OCI-LY7 (cell line): ENCODE measurements at regions not wholly inside any gene's neighbourhood (a gene's known extent, or its start where the extent isn't known, plus 50 kb on each side); places are given as distances from the start of the nearest gene placed in this dataset.

Experiments used
- BruUV-seq: library from RNA; stranded (reverse); fragments of 400-500 nt; replicated peaks from 2 replicates; lab custom pipeline; 2021; lab: Mats Ljungman, UMichigan
- CTCF ChIA-PET: fragments of 300-600 bp; sonication (Branson Sonifier 250); formaldehyde crosslinking; loops from one replicate; lab custom pipeline; 2022; ENCODE audit warnings: antibody characterized with exemption; ENCODE audit not compliant: unreplicated experiment; lab: Charles Lee
- POLR2A ChIA-PET: fragments of 300-600 bp; sonication (Branson Sonifier 250); formaldehyde crosslinking; loops from one replicate; lab custom pipeline; 2022; ENCODE audit warnings: antibody characterized with exemption; lab: Charles Lee
- DNase-seq: peaks from one replicate; pipeline ENCODE4 v3.0.0-alpha.2; 2015; ENCODE audit warnings: low spot score
- H2AFZ ChIP-seq: fragments of 200-600 bp; sonication (generic), shearing (Covaris generic); 2 replicates; pipeline ENCODE4 v1.6.1; 2014; ENCODE audit warnings: mild to moderate bottlenecking, antibody characterized with exemption, low read length, moderate library complexity
- H3K27ac ChIP-seq: fragments of 200-600 bp; sonication (generic); 2 replicates; pipeline ENCODE4 v1.5.1; 2014; ENCODE audit warnings: mixed run types, low read depth, mild to moderate bottlenecking, moderate library complexity, low read length, inconsistent platforms; ENCODE audit not compliant: poor library complexity, severe bottlenecking
- H3K36me3 ChIP-seq: fragments of 200-600 bp; sonication (generic); 2 replicates; pipeline ENCODE4 v1.6.1; 2014; ENCODE audit warnings: mild to moderate bottlenecking, antibody characterized with exemption, low read length, moderate library complexity, mixed read lengths; ENCODE audit not compliant: insufficient read depth
- H3K4me1 ChIP-seq: fragments of 200-600 bp; sonication (generic); 2 replicates; pipeline ENCODE4 v1.5.1; 2014; ENCODE audit warnings: mild to moderate bottlenecking, low read length; ENCODE audit not compliant: insufficient read depth, poor library complexity, severe bottlenecking
- H3K4me2 ChIP-seq: fragments of 200-600 bp; sonication (generic); 2 replicates; pipeline ENCODE4 v1.6.1; 2014; ENCODE audit warnings: mild to moderate bottlenecking, low read length
- H3K4me3 ChIP-seq: fragments of 200-600 bp; sonication (generic); 2 replicates; pipeline ENCODE4 v1.5.1; 2014; ENCODE audit warnings: mild to moderate bottlenecking, low read depth, low read length; ENCODE audit not compliant: poor library complexity, severe bottlenecking
- H3K79me2 ChIP-seq: fragments of 200-600 bp; sonication (generic); 2 replicates; pipeline ENCODE4 v1.6.1; 2016; ENCODE audit warnings: low read depth, mild to moderate bottlenecking, low read length, moderate library complexity, mixed read lengths; ENCODE audit not compliant: insufficient read depth
- H3K9me2 ChIP-seq: fragments of 200-600 bp; sonication (generic); 2 replicates; pipeline ENCODE4 v1.6.1; 2016; ENCODE audit warnings: mild to moderate bottlenecking, low read length, mixed read lengths; ENCODE audit not compliant: insufficient read depth
- H3K9me3 ChIP-seq: fragments of 200-600 bp; sonication (generic); 2 replicates; pipeline ENCODE4 v1.6.1; 2014; ENCODE audit warnings: mild to moderate bottlenecking, mixed run types, low read length, mixed read lengths
- H4K20me1 ChIP-seq: fragments of 200-600 bp; sonication (generic); 2 replicates; pipeline ENCODE4 v1.6.1; 2014; ENCODE audit warnings: mild to moderate bottlenecking, antibody characterized with exemption, low read length, moderate library complexity, mixed read lengths; ENCODE audit not compliant: insufficient read depth
- CTCF ChIP-seq: fragments of 200-600 bp; sonication (generic); conservative IDR thresholded peaks from 2 replicates; pipeline ENCODE4 v1.5.1; 2014; ENCODE audit warnings: mild to moderate bottlenecking, antibody characterized with exemption, low read length, moderate library complexity, mixed read lengths
- EZH2phosphoT487 ChIP-seq: fragments of 200-600 bp; sonication (generic); IDR thresholded peaks from 2 replicates; pipeline ENCODE4 v1.6.1; 2018; ENCODE audit warnings: low read depth, borderline replicate concordance, mild to moderate bottlenecking, mixed run types, antibody characterized with exemption, low read length, moderate library complexity, mixed read lengths
- intact Hi-C: fragments of 100-400 bp; cut with micrococcal nuclease; formaldehyde crosslinking; loops from one replicate; pipeline ENCODE4 v1.10.0; 2022; ENCODE audit not compliant: unreplicated experiment

- CTCF ChIA-PET: no interaction called here
- BruUV-seq: no TSS peak
- no peaks in the 10 kb centered on the region for H3K79me2 ChIP-seq
- no peak overlapping the region for H2AFZ ChIP-seq
- no peak overlapping the region for H3K4me3 ChIP-seq
- TF ChIP-seq CTCF: no peak
- TF ChIP-seq EZH2phosphoT487: no peak
- no peak overlapping the region for H3K4me2 ChIP-seq
- no peaks in the 10 kb centered on the region for H3K36me3 ChIP-seq
- no peaks in the 10 kb centered on the region for H3K9me3 ChIP-seq
- no peaks in the 10 kb centered on the region for H3K4me1 ChIP-seq
- no peaks in the 10 kb centered on the region for H4K20me1 ChIP-seq
- intact Hi-C loops: no loop called here
- H3K9me2 ChIP-seq: no peaks in the 10 kb centered on the region
- POLR2A ChIA-PET: no interaction called here
- H3K27ac ChIP-seq: no peak overlapping the region
- DNase-seq: no peak
Observed at GRCh38 chr1:4128616-4129015, 228.5 kb upstream of the C1orf174 start.

DNA sequence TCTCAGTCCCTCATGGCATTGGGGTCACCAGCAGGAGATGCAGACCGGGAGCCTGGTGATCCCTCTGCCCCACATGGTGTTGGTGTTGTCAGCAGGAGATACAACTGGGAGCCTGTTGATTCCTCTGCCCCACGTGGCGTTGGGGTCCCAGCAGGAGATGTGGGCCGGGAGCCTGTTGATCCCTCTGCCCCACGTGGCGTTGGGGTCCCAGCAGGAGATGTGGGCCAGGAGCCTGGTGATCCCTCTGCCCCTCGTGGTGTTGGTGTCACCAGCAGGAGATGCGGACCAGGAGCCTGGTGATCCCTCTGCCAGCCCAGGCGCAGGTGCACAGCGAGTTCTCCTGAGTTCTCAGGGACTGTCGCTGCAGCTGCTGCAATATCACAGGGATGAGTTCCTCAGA, 229.6 kb upstream of the C1orf174 start:
- Histone ChIP-seq H3K27ac (no peak overlapping the region), H3K4me3 (no peak overlapping the region), H3K36me3 (no peaks in the 10 kb centered on the region), H3K4me1 (no peaks in the 10 kb centered on the region), H3K79me2 (no peaks in the 10 kb centered on the region), H3K4me2 (no peak overlapping the region), H2AFZ (no peak overlapping the region), H4K20me1 (no peaks in the 10 kb centered on the region), H3K9me3 (no peaks in the 10 kb centered on the region), H3K9me2 (no peaks in the 10 kb centered on the region)
- intact Hi-C loops: no loop called here
- no peak for DNase-seq
- CTCF ChIA-PET: no interaction called here
- no TSS peak for BruUV-seq
- TF ChIP-seq EZH2phosphoT487: no peak
- TF ChIP-seq CTCF: no peak
- POLR2A ChIA-PET: interaction anchor here (0.6 kb wide), 1 partner anchor 85 kb away, joined by 3 read pairs; no protein-coding TSS in a partner anchor

GRCh38 chr1:4130096-4130495, 230.0 kb upstream of the C1orf174 start:
- no peak for TF ChIP-seq EZH2phosphoT487
- no peak for TF ChIP-seq CTCF
- no peaks in the 10 kb centered on the region for H3K9me2 ChIP-seq
- intact Hi-C loops: no loop called here
- no TSS peak for BruUV-seq
- H3K4me1 ChIP-seq: no peaks in the 10 kb centered on the region
- H3K4me3 ChIP-seq: no peak overlapping the region
- H3K36me3 ChIP-seq: no peaks in the 10 kb centered on the region
- no peaks in the 10 kb centered on the region for H4K20me1 ChIP-seq
- no peak overlapping the region for H2AFZ ChIP-seq
- H3K4me2 ChIP-seq: no peak overlapping the region
- ChIA-PET CTCF (no interaction called here), POLR2A (interaction anchor here (0.6 kb wide), 1 partner anchor 85 kb away, joined by 3 read pairs; no protein-coding TSS in a partner anchor)
- no peaks in the 10 kb centered on the region for H3K79me2 ChIP-seq
- DNase-seq: no peak
- H3K9me3 ChIP-seq: no peaks in the 10 kb centered on the region
- no peak overlapping the region for H3K27ac ChIP-seq
